Mucosa of descending colon (tissue), 3 donors: ENCODE measurements at regions not wholly inside any gene's neighbourhood (a gene's known extent, or its start where the extent isn't known, plus 50 kb on each side); places are given as distances from the start of the nearest gene placed in this dataset.

Experiments
- ATAC-seq: fragments of 200-7000 bp; cut with Tn5 transposase; one replicate; pipeline ENCODE4 v1.9.1; 2020; ENCODE audit warnings: mild to moderate bottlenecking, moderate library complexity
- DNase-seq, 3 donors: peaks; one replicate each; pipeline ENCODE4 v3.0.0-alpha.2; 2020
- H3K36me3 ChIP-seq: fragments of 200-600 bp; one replicate; pipeline ENCODE4 v1.8.0; 2021; ENCODE audit warnings: low read depth, mild to moderate bottlenecking
- H3K4me1 ChIP-seq: fragments of 200-600 bp; one replicate; pipeline ENCODE4 v1.8.0; 2021; ENCODE audit warnings: low read depth, mild to moderate bottlenecking
- H3K4me3 ChIP-seq: fragments of 200-600 bp; one replicate; pipeline ENCODE4 v1.8.0; 2021; ENCODE audit warnings: mild to moderate bottlenecking
- H3K9me3 ChIP-seq: fragments of 200-600 bp; one replicate; pipeline ENCODE4 v1.8.0; 2021; ENCODE audit warnings: mild to moderate bottlenecking
- CTCF ChIP-seq: fragments of 200-600 bp; IDR thresholded peaks from one replicate; pipeline ENCODE4 v1.8.0; 2022; ENCODE audit warnings: antibody characterized with exemption, mild to moderate bottlenecking
- intact Hi-C, 2 donors: fragments of 100-400 bp; cut with DNase I in 1 of 2; cut with micrococcal nuclease in 1 of 2; formaldehyde crosslinking; loops; one replicate each; pipeline versions ENCODE4 v1.11.0 to v1.11.1; 2022; cut with DNase I, micrococcal nuclease
- donor health status: DM: no; HTN: no; CAD: no; lungs with moderate emphysema.
- donor health status: DM: no; HTN: no; CAD: no.
- donor health status: DM: no; HTN: yes; CAD: no.

GRCh38 chr2:220450846-220451245 lies 823.4 kb downstream of the SLC4A3 start:
- DNase-seq (no peak), ATAC-seq (no peak)
- H3K4me1 ChIP-seq: no peaks in the 10 kb centered on the region
- H3K9me3 ChIP-seq: no peaks in the 10 kb centered on the region
- no peak overlapping the region for H3K4me3 ChIP-seq
- no peaks in the 10 kb centered on the region for H3K36me3 ChIP-seq
- no peak for TF ChIP-seq CTCF
- intact Hi-C loops: no loop called here

- Histone ChIP-seq H3K36me3 (no peaks in the 10 kb centered on the region), H3K4me1 (no peaks in the 10 kb centered on the region)
- ATAC-seq: no peak
Measured at GRCh38 chr2:220451438-220451837, 824.0 kb downstream of the SLC4A3 start.

DNA sequence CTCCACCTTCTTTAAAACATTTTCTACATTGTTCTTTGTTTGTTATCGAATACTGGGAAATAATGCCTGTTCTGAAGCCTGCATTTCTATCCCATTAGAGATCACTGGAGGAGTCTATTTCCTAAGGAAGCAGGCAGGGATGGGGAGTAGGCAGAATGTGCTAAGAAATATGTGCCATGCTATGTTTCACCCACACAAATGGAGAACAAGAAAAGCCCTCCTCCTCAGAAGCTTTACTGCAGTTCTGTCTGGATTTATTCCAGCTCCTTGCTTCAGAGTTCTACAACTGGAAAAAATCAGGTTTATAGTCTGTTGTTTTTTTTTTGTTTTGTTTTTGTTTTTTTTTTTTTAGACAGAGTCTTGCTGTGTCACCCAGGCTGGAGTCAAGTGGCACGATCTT lies 825.1 kb downstream of the SLC4A3 start:
- intact Hi-C loops: no loop called here
- ATAC-seq: no peak
- no peak for TF ChIP-seq CTCF
- Histone ChIP-seq H3K36me3 (no peaks in the 10 kb centered on the region), H3K4me3 (no peak overlapping the region), H3K4me1 (no peaks in the 10 kb centered on the region), H3K9me3 (no peaks in the 10 kb centered on the region)
- no peak for DNase-seq

More at GRCh38 chr2:220451438-220451837, 824.0 kb downstream of the SLC4A3 start:
- intact Hi-C loops: no loop called here
- Histone ChIP-seq H3K4me3 (no peak overlapping the region), H3K9me3 (no peaks in the 10 kb centered on the region)
- TF ChIP-seq CTCF: no peak
- DNase-seq: no peak

DNA sequence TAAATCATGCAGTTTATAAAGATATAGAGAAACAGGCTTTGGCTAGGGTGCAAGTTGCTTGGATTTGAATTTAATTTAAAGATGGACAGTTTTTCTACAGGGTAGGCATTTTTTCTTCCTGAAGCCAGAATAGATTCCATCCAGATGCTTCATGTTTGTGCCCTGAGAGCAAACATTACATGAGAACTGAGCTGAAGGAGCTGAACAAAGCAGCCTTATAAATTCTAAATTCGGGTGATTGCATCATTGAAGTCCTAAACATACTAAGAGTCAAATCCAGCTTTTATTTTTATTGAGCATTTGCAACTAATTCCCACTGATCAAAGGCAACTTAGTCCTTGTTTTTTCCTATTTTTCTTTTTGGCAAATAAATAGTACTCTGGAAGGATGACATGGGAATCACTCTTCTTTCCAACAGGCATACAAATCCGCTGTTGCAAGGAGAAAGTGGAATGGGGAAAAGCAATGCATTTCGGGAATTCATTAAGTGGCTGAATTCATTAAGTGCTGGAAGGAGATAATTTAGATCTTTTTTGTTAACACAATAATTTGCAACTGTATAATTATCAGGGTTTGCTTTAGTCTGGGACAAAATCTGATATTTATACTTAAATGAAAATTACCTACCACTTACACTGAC lies 828.0 kb downstream of the SLC4A3 start:
- no peaks in the 10 kb centered on the region for H3K36me3 ChIP-seq
- intact Hi-C loops: no loop called here
- no peaks in the 10 kb centered on the region for H3K4me1 ChIP-seq
- TF ChIP-seq CTCF: no peak
- no peaks in the 10 kb centered on the region for H3K9me3 ChIP-seq
- DNase-seq (no peak), ATAC-seq (no peak)
- H3K4me3 ChIP-seq: no peak overlapping the region

DNA sequence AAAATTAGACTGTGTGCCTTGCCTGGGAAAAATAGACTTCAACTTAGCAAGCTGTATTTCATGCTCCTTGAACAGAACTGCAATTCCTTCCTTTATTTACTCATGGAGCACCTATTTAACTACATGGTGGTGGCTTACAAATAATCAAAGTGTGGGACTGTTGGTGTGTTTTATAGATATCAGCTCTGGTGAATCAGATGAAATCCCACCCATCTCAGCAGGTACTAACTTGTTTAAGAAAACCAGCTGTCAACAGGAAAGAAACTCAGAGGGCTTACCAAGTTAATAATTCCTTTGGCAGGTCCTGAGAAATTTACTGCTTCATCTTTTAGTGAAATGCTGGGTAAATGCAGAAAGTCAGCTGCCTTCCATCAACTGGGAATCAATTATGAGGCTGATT lies 830.6 kb downstream of the SLC4A3 start:
- DNase-seq (no peak), ATAC-seq (no peak)
- Histone ChIP-seq H3K4me3 (no peak overlapping the region), H3K9me3 (no peaks in the 10 kb centered on the region), H3K4me1 (no peaks in the 10 kb centered on the region), H3K36me3 (no peaks in the 10 kb centered on the region)
- no peak for TF ChIP-seq CTCF
- intact Hi-C loops: no loop called here
